GM18517 (cell line): ENCODE measurements at regions not wholly inside any gene's neighbourhood (a gene's known extent, or its start where the extent isn't known, plus 50 kb on each side); places are given as distances from the start of the nearest gene placed in this dataset.
"Not testable (repeated sequence)": the region's sequence is repeated elsewhere in the genome, so short reads cannot be mapped to it uniquely, and the experiment has no call there.

Experiments
- ATAC-seq: cut with Tn5 transposase; IDR thresholded peaks from one replicate; pipeline ENCODE4 v1.9.1; 2021; ENCODE audit warnings: mild to moderate bottlenecking, moderate library complexity; ENCODE audit not compliant: unreplicated experiment

DNA sequence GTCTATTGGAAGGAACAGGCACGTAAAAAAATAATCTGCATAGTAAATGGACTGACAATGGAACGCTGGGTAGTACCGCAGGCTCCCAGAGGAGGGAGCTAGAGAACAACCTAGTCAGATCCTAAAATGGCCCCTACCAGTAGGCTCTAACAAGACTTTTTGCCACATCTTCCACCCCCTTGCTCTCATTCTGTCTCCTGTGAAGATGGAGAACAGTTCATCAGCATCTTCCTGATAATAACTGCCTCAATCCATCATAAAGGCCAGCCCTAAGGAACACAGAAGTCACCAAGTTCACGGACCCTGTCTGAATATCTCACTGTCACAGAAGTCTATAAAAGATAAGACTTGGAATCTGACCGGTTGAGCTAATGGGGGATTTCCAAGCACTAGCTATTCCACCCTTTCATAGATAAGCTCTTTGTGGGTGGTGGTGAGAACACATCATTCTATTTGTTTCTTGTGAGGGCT lies 133.4 kb downstream of the SLC1A3 start:
- peak; percentile 72 for ATAC-seq

DNA sequence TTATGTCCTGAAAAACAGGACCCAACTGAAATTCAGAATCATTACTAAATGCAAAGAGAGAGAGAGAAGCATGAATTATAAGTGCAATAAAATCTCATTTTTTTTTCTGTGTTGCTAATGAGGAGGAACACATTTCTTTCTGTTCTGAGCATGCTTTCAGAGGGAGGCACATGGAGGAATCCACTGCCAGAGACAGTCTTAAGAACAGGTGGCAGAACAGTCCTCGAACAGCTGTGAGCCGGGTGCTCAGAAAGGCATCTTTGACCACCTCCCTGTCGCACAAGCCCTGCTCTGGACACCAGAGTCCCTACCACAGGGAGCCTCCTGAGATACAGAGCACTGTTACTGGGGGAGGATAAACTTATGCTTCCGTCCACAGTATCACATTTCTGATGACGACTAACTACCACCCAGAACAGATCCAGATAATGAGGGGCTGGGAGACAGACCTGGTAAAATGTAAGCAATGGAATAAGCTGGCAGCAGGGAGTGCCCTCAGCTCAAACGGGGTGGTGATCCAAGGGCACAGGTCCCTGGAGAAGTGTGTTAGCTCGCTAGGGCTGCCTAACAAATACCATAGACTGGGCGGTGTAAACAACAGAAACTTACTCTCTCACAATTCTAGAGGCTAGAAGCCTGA lies 134.0 kb downstream of the SLC1A3 start:
- no peak for ATAC-seq

DNA sequence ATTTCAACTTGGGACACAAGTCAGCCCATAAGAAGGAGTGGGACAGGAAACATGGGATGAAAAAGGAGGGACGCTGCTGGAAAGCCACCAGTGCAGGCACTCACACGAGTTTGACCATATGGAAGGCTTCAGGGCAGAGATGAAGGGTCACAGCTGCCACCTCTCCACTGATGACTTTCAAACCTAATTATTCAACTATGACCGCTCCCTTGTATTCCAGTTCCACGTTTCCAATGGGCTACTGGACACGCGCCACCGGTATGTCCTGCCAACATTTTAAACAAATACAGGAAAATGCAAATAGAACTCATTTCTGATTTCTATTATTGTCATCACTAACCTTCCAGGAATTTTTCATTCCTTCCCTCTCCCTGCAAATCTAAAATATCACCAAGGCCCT lies 134.7 kb downstream of the SLC1A3 start:
- no peak for ATAC-seq

DNA sequence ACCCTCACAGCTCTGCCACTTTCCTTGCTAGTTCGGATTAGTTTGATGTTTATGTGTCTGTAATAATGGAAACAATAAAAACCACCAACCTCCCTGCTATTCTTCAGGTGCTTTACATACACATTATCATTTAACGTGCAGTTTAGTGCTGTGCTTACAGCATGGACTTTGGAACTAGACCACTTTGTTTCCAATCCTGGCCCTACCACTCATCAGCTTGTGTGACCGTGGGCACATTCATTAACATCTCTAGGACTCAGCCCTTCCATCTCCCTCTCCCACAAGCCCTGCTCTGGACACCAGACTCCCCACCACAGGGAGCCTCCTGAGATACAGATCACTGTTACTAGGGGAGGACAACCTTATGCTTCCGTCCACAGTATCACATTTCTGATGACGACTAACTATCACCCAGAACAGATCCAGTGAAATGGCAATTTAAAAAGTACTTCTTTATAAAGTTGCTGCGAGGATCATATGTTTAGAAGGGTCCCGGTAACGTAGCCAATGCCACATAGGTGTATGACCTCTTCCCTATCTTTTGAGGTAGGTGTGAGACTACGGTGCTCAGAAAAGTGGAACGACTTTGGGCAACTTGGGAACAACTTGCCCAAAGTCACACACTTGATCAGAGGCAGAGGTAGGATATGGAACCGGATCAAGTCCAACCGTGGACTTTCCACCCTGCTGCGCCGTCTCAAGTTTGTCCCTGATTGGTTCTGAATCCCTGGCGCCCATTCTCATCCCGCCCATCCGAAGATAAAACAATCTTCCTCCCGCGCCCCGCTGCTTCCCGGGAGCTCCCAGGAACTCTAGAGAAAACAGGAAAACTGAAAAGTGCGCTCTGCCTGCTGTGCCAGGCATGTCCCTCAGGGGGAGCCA lies 132.4 kb upstream of the NIPBL start:
- ATAC-seq = peak; percentile 10

DNA sequence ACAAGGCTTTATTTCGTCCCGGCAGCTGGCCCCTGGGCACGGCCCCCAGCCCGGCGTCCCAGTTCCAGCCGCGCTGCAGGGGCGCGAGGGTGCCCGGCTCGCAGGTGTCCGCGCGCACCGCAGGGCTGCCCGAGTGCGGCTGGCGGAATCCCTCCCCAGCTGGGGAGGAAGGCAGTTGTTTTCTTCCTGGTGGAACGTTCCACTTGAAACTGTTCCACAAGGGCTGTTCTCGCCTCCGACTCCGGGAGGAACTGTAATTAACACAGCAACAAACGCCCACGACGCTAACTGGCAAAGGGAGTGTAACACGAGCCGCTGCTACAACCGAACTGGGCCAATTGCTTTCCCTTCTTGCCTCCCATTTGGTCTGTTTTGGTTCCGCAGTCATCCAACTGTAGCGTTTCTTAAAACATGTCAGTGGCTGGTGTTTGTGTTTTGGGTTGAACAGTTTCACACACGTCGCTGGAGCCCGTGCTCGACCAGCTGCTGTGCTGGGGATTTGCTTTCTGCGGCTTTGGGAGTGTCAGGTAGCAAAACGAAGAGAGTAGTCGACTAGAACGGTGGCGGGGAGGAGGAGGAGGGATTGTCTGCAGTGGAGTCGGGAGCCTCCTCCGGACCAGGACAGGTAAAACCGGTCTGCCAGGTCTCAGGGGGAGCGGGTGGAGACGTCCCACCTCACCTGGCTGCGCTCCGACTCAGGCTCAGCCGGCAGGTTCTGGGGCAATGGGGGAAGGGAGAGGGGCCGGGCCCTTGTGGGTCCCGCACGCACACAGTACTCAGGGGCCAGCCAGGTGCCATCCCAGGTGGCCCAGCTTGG lies 131.6 kb upstream of the NIPBL start:
- ATAC-seq = peak; percentile 68

DNA sequence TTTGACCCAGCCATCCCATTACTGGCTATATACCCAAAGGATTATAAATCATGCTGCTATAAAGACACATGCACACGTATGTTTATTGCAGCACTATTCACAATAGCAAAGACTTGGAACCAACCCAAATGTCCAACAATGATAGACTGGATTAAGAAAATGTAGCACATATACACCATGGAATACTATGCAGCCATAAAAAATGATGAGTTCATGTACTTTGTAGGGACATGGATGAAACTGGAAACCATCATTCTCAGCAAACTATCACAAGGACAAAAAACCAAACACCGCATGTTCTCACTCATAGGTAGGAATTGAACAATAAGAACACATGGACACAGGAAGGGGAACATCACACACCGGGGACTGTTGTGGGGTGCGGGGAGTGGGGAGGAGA lies 128.8 kb upstream of the NIPBL start:
- ATAC-seq = not testable (repeated sequence)

DNA sequence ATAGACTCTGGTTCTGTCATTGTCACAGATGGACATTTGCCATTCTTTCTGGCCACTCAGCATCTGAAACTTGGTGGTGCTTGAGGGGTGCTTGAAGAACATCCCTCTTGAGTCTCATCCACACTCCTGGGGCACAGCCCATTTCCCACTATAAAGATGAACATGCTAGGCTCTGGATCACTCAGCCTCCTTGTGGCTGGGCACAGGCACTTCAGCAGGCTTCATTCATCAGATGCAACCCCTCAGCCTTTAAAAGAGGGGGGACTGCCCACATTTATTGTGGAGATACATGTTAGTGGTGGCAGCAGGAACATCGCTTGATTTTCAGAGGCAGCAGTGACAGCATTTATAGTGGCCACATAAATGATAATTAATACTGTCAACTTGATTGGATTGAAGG lies 124.7 kb upstream of the NIPBL start:
- no peak for ATAC-seq

DNA sequence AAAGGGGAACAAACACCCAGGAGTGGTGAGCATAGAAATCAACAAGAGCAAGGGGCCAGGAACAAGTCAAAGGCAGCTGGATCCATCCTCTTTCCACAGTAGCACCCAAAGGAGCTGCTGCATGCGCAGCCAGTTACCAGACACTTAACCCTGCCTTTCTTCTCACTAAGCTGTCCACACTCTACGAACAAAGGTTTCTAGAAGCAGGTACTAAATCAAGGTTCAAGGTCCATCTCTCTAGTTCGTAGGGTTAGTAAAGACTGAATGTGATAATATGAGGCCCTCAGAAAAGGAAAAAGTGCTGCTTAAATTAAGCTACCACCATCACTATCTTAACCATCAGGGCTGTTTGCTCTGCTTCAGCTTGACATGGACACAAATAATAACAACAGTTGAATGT lies 121.2 kb upstream of the NIPBL start:
- no peak for ATAC-seq

DNA sequence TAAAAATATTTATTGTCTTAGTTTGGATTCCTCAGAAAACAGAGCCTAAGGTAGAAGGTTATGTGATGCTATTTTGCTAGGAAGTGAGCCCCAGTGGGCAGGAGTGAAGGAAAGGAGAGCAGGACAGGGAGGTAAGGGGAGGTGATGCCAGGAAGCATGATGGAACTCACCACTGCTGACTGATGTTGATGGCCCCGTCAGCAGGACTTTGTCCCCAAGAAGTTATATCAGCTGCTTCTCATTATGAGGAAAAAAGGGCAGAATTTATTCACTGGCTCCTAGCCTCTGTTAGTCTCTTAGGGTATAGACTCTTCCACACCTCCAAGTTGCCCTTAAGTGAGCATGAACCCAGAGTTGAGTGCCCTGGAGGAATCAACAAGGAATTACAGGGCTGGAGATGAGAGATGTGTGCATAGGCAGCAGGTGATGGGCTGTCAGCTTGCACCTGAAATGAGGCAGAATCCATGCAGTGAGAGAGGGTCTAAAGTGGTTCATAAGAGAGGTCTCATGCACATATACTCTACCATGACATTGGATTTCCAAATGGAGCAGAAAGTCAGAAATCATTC lies 120.6 kb upstream of the NIPBL start:
- no peak for ATAC-seq

DNA sequence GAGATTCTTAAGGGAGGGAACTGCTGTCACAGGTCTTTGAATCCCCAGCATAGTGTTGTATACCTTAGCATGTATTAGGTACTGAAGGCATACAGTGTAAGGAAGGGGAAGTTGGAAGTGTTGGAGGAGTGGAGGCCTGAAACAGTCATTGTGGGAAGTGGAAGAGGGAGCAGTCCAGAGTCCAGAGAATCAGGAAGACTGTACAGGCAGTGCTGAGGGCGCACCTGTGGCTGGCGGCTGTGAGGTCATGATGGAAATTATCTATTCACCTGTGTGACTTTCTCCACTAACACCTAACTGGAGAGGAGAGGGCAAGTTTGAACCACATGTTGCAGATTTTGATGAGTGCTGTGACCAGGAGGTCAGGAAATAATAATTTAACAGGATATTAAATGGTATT lies 119.7 kb upstream of the NIPBL start:
- no peak for ATAC-seq

DNA sequence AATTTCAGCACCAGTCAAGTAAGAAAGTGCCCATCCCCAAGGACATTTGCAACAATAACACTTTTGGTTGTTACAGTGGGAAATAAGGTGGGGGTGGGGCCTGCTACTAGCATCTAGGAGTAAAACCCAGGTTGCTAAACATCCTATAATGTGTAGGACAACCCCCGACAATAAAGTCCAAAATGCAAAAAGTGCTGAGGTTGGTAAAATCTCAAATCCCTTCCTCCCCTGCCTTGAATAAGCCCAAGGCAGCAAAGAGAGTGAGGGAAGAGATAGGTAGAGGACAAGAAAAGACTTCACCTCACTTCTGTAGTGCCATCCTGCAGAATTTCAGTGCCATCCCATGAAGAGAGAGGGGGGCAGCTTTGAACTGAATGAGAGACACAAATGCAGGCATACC lies 117.5 kb upstream of the NIPBL start:
- no peak for ATAC-seq

DNA sequence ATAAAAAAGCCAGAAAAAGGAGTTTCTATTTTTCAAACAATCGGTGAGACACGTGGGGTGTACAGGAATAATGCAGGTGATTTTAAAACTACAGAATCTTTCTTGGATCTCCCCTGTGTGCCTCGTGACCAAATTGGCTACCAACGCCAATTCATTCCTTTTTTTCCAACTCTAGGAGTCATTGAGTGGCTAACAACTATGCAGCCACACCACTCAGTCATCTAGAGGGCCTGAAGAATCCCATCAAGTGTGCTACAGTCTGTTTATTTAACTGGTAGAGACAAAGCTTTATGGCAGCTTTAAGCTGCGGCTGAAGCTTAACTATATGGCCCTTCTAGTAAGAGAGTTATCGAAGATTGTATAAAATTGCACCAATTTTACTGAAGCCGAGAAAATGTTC lies 113.1 kb upstream of the NIPBL start:
- no peak for ATAC-seq

DNA sequence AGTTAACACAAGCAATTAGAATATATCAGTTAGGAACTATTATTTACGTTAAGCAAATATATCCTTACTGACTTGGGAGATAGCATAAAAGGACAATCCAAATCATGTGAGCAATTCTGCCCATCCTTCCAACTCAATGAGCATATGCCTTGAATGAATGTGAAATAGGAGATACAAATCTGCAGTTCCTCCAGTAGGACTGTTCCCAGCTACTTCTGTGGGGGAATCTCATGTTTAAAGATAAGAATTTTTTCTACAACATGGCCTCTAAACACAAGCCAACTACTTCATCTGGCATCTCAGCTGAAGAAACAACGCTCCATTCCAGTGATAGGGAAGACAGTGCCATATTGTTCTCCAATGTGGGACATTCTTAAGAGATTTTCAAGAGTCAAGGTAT lies 110.7 kb upstream of the NIPBL start:
- no peak for ATAC-seq

DNA sequence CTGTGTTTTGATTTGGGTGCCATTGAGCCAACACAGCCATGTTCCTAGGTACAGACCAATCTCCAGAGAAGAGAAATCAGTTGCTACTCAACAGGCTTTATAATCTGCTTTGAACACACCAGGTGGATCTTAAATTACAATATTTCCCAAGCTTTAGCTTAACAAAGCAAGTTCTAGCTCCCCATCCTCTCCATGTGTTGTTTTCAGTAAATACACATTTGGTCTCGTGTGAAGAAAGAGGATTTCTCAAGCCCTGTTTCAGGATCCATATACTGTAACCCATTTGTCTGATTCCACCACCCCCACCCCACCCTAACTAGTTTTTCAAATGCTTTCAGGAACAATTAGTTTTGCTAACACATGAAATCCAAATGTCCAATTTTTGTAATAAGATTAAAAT lies 109.6 kb upstream of the NIPBL start:
- ATAC-seq = no peak

DNA sequence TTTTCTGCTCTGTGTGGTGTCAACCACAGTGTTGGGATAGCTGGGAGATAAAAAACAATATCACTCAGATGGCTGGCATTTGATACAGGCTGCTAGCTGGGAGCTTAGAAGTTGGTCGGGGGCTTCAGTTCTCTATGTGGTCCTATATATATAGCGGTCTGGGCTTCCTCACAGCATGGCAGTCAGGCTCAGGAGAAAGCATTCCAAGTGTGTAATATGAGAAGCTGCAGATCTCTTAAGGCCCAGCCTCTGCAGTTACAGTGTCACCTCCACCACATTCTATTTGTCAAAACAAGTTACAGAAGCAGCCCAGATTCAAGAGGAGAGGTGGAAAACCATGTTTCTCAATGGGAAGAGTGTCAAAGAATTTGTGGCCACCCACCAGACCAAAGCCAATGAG lies 108.1 kb upstream of the NIPBL start:
- no peak for ATAC-seq

DNA sequence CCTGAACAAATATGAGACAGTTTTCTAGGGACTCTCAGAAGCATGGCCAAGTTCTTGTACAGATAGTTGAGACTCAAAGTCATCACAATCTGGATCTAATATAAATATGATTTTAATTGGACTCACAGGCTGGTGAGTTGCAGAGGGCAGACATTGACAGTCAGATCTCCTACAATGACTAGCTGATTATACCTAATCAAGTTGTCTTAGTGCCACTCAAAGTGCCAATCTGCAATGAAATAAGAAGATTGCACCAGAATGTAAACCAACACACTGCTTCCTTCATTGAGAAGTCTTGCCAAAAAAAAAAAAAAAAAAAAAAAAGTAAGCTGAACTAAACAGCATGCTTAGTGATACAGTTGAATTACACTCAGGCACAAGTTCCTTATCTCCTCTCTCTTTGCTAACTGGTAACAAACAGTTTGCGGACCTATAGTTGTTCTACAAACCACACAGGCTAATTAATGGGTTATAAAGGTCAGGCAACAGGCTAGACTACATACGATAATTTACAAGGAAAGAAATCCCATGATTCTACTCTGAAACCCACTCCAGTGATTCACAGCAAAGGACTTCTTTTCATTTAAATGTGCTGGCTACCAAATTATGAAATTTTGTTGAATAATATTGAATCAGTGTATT lies 107.3 kb upstream of the NIPBL start:
- ATAC-seq = no peak

DNA sequence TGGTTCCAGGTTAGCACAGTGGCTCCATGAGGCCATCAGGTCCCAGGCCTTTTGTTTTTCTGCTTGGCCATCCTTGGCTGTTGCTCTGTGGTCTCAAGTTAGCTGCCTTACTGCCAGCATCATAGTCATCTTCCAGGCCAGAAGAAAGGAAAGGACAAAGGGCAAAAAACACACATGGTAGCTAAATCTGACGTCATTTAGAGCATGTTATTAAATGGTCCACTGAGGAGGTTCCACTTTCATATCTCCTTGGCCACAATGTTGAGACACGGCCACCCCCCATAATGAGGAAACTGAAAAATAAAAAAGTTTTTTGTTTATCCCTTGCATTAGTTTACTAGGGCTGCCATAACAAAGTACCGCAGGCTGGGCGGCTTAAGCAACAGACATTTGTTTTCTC lies 106.4 kb upstream of the NIPBL start:
- ATAC-seq = no peak

DNA sequence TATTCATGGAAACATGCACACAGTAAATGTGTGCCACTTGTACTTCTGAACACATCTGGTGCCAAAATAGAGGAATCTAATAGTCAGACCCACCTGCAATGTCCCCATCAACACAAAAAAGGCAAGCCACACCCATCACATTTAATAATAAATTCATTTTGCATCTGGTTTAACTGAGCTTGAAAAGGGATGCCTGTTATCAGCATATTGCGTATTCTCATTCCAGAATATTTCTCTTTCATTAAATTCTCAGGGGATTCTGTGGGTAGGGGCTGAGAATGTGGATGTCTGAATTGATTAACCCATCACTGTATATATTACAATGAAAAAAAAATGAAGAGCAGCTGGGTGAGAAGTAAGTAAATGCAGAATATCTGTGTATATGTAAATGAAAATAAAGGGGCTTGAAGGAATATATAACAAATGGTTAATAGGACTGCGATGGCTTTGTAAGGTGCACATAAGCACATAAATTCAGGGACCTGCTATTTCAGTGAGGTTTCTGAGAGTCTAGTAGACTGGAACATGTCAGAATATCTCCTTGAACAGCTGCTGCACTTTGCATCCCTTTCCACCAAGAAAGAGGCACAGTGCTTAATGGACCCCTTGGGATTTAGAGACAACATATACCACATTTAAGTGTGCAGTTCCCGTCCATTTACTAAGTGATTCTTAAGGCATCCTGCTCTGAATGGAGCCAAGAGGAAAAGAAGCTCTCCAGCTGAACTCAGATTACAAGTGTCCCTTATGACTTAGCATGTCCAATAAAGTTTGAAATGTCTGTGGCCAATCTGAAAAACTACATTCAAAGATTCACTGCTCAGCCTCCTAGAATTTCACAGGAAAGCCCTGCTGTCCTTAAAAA lies 104.1 kb upstream of the NIPBL start:
- no peak for ATAC-seq

DNA sequence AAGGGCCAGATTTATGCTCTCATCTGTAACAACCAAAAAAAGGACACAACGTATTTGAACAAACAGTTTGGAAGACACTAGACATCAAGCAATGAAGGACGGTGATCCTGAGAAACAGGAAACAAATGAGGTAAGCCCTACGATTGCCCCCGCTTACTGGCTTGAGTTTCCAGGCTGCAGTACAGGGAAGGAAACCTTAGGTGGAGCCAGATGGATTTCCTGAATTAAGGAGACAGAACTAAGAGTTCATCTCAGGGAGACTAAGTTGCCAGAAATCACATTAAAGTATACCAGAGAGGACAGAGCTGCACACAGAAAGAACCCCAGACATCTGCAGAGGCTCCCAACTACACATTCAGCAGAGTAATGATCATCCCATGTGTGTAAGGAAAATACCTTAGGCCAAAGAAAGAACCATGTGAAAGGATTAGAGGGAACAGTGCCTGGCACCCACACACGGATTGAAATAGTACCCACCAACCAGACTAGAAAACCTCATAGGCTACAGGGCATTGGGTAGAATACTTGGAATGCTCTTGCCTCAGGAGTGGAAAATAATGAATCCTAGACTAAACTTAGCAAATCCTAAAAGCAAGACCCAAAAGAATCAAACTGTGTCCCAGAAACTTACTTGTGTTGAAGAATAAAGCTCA lies 99.3 kb upstream of the NIPBL start:
- ATAC-seq = no peak
